Sciatic nerve (tissue), 2 donors: ENCODE measurements at regions not wholly inside any gene's neighbourhood (a gene's known extent, or its start where the extent isn't known, plus 50 kb on each side); places are given as distances from the start of the nearest gene placed in this dataset.

Experiments
- ATAC-seq: fragments of 200-7000 bp; cut with Tn5 transposase; one replicate; pipeline ENCODE4 v1.9.1; 2020; ENCODE audit warnings: mild to moderate bottlenecking, moderate library complexity
- DNase-seq: peaks from one replicate; pipeline ENCODE4 v3.0.0-alpha.2; 2020; ENCODE audit warnings: low spot score
- intact Hi-C: fragments of 100-400 bp; cut with DNase I; formaldehyde crosslinking; loops from one replicate; pipeline ENCODE4 v1.14.2; 2022
- donor health status: DM: no; HTN: no; CAD: no.
- donor health status: DM: no; HTN: no; CAD: no.

DNA sequence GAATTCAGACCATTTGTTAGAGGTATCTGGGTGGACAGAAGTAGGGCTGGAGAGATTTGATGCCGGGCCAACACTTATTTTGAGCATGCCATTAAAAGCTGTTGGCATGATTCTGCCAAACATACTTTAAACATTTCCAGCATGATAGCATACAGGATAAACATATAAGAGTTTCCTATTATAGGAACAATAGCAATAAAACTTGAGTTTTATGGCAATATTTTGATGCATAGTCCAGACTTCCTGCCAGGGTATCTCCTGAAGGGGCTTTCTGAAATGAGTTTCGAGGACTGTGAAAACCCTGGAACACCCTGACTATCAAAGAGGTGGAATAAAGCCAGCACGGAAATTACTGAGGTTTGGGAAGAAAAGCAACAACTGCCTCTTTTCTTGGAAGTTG lies 1398.0 kb upstream of the NXPH2 start:
- DNase-seq (no peak), ATAC-seq (no peak)
- intact Hi-C loops: no loop called here

DNA sequence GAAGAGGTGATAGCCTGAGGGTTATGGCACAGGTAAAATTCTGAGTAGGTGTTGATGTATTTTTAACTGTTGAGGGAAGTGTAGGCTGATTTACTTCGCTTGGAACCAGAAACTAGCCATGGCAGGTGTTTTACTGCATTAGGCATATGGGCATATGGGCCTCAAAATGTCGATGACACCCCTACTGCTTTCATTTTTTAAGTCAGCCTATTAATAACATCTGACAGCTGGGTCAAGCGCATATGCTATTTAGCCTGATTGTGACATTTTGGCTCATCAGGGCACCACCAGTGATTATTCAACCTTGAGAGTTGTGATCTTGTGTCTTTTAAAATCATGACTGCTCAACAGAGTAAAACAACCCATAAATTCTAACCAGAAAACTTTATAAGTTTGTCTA lies 1396.9 kb upstream of the NXPH2 start:
- no peak for ATAC-seq
- DNase-seq: no peak
- intact Hi-C loops: no loop called here

GRCh38 chr2:140173790-140174189 lies 1393.6 kb upstream of the NXPH2 start:
- ATAC-seq (no peak), DNase-seq (no peak)
- intact Hi-C loops: no loop called here

- intact Hi-C loops: no loop called here
- ATAC-seq: peak; percentile 57
- DNase-seq: no peak
Observed at GRCh38 chr2:140164449-140164848, 1384.3 kb upstream of the NXPH2 start.

DNA sequence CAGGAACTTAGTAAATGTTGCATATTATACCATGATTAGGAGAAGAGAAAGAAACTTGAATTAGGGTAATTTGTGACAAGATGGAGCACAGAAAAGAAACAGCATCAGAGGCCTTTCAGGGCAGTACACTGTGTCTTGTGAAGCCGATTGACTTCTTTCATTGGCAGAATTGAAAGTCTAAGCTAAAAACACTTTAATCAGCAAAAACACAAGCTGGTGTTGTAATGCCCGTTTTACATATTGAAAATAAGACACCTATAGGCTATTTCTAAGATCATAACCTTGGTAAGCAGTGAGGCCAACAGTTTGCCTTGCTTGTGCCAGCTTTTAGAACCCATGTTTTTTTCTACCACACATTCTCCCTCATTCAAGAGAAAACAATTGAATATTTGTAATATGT lies 1378.1 kb upstream of the NXPH2 start:
- no peak for ATAC-seq
- DNase-seq: no peak
- intact Hi-C loops: no loop called here

- ATAC-seq (no peak), DNase-seq (no peak)
- intact Hi-C loops: no loop called here
Observed at GRCh38 chr2:140157816-140158215, 1377.6 kb upstream of the NXPH2 start.

DNA sequence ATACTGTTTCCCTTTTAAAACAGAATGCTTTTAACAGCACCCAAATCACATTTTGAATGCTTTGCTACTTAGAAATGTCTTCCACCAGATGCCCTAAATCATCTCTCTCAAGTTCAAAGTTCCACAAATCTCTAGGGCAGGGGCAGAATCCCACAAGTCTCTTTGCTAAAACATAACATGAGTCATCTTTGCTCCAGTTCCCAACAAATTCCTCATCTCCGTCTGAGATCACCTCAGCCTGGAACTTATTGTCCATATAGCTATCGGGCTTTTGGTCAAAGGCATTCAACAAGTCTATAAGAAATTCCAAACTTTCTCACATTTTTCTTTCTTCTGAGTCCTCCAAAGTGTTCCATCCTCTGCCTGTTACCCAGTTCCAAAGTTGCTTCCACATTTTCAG lies 1374.5 kb upstream of the NXPH2 start:
- intact Hi-C loops: no loop called here
- no peak for ATAC-seq

DNA sequence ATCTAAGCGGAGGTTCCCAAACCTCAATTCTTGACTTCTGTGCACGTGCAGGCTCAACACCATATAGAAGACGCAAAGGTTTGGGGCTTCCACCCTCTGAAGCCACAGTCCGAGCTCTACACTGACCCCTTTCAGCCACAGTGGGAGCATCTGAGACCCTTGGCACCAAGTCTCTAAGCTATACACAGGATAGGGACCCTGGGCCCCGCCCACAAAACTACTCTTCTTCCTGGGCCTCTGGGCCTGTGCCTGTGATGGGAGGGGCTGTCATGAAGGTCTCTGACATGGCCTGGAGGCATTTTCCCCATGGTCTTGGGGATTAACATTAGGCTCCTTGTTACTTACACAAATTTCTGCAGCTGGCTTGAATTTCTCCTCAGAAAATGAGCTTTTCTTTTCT lies 1374.1 kb upstream of the NXPH2 start:
- ATAC-seq (no peak), DNase-seq (no peak)
- intact Hi-C loops: no loop called here

More for the DNA sequence above, 1374.5 kb upstream of the NXPH2 start:
- no peak for DNase-seq

- ATAC-seq: no peak
- no peak for DNase-seq
- intact Hi-C loops: no loop called here
Observed at GRCh38 chr2:140144611-140145010, 1364.4 kb upstream of the NXPH2 start.

GRCh38 chr2:140138736-140139135 lies 1358.5 kb upstream of the NXPH2 start:
- DNase-seq: no peak
- no peak for ATAC-seq
- intact Hi-C loops: no loop called here

GRCh38 chr2:140136861-140137260 lies 1356.7 kb upstream of the NXPH2 start:
- ATAC-seq (no peak), DNase-seq (no peak)
- intact Hi-C loops: no loop called here

DNA sequence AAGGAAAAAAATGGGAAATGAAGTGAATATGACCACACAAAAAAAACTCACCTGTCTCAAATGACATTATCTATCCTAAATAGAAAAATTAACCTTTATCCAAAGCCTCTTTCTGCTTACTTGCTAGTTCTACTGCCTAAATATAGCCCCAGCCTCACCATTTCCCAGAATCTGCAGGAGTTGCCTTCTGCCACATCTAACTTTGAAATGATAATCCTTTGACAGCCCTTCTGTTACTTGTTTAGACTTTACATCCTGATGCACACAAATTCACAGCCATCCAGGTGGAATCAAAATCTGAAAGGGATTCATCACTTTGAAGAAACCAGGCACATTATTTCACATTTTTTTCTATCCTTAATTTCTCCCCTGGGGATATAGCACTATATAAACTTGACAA lies 1356.2 kb upstream of the NXPH2 start:
- no peak for DNase-seq
- intact Hi-C loops: no loop called here
- ATAC-seq: no peak

DNA sequence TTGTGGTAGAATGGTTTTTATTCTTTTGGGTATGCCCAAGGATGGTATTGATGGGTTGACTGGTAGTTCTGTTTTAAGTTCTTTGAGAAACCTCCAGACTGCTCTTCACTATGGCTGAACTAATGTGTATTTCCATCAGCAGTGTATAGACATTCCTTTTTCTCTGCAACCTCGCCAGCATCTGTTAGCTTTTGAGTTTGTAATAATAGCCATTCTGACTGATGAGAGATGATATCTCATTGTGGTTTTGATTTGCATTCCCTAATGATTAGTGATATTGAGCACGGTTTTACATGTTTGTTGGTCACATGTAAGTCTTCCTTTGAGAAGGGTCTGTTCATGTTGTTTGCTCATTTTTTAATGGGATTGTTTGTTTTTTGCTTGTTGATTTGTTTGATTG lies 1348.7 kb upstream of the NXPH2 start:
- ATAC-seq (no peak), DNase-seq (no peak)
- intact Hi-C loops: no loop called here

DNA sequence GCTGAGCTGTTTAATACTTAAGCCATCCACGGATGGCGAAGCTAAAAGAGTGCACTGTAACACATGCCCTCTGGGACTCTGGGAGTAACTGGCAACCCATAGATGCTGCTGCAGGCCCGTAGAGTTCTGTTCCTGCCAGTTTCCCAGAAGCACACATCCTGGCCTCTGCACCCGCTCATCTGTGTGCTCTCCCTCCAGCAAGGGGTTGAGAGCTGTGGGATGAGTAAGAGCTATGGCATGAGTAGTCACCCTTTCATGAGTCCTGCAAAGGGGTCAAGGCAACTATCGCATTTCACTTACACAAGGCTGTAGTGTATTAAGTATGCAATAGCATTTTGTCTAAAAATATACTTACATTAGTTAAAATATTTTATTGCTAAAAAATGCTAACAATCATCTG lies 1341.8 kb upstream of the NXPH2 start:
- DNase-seq: no peak
- no peak for ATAC-seq
- intact Hi-C loops: no loop called here

GRCh38 chr2:140117386-140117785 lies 1337.2 kb upstream of the NXPH2 start:
- intact Hi-C loops: no loop called here
- DNase-seq (no peak), ATAC-seq (no peak)

DNA sequence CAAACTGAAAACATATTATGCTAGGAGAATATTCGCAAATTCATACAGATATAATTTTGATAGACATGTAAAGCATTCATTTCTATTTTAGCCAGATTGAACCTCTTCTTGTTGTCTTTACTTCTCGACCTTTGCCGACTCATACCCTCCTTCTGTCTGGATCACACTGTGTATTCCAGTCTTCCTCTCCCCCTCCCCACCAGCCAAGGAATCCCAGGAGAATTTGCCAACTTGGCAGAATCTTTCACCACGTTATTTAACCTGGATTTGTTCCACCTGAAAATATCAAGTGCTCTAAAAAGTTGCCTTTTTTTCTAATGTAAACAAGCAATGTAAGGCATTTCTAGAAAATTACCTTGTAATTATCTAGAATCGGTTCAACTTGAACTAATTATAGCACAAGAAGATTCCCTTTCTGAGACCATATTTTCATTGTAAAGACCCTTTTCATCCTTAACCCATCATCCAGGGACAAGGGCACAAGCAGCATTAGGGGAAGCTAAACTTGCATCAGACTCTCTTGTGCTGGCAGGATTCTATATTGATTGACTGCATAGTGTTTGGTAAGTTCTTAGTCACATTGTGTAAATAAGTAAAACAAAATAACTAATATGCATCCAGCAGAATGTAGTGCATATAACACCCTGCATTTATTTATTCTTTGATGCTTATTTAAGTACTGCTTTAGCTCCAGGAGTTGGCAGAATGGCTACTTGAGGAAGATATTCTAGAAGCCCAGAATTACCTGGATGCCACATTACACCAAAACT lies 1328.7 kb upstream of the NXPH2 start:
- ATAC-seq: no peak
- intact Hi-C loops: no loop called here

GRCh38 chr2:140091926-140092325 lies 1311.7 kb upstream of the NXPH2 start:
- DNase-seq (no peak), ATAC-seq (no peak)
- intact Hi-C loops: no loop called here

More for the DNA sequence above, 1328.7 kb upstream of the NXPH2 start:
- no peak for DNase-seq

GRCh38 chr2:140086964-140087363 lies 1306.8 kb upstream of the NXPH2 start:
- intact Hi-C loops: no loop called here
- DNase-seq (no peak), ATAC-seq (no peak)

- intact Hi-C loops: no loop called here
- ATAC-seq: no peak
- DNase-seq: no peak
Observed at GRCh38 chr2:140085674-140086073, 1305.5 kb upstream of the NXPH2 start.

DNA sequence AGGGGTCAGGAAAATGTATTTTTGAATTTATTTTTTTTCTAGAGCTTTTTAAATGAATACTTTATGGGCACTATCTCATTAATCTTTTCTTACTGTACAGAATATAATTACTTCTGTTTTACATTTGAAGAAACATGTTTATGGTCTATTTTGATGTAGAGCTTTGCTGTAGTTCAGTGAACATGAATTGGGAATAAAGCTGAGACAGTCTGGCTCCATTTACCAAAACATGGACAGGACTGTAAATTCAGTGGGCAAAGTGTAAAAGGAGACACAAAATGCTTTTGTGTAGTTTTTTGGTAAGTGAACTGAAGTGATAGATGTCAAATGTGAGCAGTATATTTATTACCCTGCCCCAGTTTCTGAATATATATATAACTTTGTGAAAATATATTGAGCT lies 1298.8 kb upstream of the NXPH2 start:
- DNase-seq (no peak), ATAC-seq (no peak)
- intact Hi-C loops: no loop called here

- intact Hi-C loops: no loop called here
- ATAC-seq (no peak), DNase-seq (no peak)
Observed at GRCh38 chr2:140076164-140076563, 1296.0 kb upstream of the NXPH2 start.
